ENCODE measurements at regions not wholly inside any gene's neighbourhood (a gene's known extent, or its start where the extent isn't known, plus 50 kb on each side); places are given as distances from the start of the nearest gene placed in this dataset.

DNA sequence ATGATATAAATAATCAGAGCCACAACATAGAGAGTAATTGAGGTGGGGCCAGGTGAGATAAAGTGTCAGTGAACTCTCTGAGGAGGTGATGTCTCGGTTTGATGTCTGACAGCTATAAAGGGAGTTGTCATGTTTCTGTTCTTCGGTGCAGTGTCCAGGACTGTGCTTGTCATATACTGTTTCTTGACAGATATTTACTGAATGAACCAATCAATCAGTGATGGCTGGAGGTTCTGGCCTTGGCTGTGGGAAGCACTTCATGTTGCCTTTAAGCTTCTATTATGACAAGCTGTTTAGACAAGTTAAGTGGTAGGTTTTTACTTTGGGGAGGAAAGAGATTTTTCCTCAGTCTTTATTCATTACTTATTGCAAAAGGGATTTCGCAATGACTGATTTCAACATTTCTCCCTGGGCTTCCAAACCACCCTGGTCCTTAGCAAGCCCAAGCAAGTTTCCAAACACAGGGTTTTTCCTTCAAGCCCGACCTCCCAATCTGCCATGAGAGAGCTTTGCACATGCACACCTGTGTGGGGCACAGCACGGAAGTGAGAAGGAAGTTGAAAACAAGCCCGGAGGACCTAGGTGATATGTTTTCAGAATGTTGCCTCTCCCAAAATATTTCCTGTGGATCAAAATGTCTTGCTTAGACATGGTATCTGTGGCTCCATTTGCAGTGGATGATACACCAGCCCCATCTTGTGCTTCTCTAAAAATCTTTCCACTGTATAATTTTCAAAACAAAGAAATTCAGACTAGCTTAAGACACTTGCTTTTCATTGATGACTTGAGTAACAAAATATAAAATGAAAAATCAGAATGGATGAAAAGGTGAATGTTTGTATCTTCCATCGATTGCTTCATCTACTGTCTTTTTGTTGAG, 567.3 kb upstream of the BTBD3 start:
- TF ChIP-seq ISL1 (CRISPR knock-in tag; IDR thresholded peaks at IDR 0.05) (no peak), ESRRG (CRISPR knock-in tag; IDR thresholded peaks at IDR 0.05) (no peak), ZNF70 (CRISPR knock-in tag; IDR thresholded peaks at IDR 0.05) (no peak), ZNF8 (CRISPR knock-in tag; IDR thresholded peaks at IDR 0.05) (no peak), BACH2 (CRISPR knock-in tag; IDR thresholded peaks at IDR 0.05; ENCODE audit: borderline replicate concordance) (no peak), OSR1 (CRISPR knock-in tag; IDR thresholded peaks at IDR 0.05) (no peak), GLIS3 (CRISPR knock-in tag; IDR thresholded peaks at IDR 0.05) (no peak), PPARA (CRISPR knock-in tag; IDR thresholded peaks at IDR 0.05; ENCODE audit: borderline replicate concordance) (no peak), TCF4 (CRISPR knock-in tag; IDR thresholded peaks at IDR 0.05; ENCODE audit: borderline replicate concordance) (no peak), ZFP3 (CRISPR knock-in tag; IDR thresholded peaks at IDR 0.05) (no peak), RARB (CRISPR knock-in tag; IDR thresholded peaks at IDR 0.05) (no peak)
- TF ChIP-seq, protein P1, sequence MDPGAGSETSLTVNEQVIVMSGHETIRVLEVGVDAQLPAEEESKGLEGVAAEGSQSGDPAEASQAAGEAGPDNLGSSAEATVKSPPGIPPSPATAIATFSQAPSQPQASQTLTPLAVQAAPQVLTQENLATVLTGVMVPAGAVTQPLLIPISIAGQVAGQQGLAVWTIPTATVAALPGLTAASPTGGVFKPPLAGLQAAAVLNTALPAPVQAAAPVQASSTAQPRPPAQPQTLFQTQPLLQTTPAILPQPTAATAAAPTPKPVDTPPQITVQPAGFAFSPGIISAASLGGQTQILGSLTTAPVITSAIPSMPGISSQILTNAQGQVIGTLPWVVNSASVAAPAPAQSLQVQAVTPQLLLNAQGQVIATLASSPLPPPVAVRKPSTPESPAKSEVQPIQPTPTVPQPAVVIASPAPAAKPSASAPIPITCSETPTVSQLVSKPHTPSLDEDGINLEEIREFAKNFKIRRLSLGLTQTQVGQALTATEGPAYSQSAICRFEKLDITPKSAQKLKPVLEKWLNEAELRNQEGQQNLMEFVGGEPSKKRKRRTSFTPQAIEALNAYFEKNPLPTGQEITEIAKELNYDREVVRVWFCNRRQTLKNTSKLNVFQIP (CRISPR knock-in tag; IDR thresholded peaks at IDR 0.05; ENCODE audit: borderline replicate concordance, low read depth) = no peak
- TF ChIP-seq, protein P2, sequence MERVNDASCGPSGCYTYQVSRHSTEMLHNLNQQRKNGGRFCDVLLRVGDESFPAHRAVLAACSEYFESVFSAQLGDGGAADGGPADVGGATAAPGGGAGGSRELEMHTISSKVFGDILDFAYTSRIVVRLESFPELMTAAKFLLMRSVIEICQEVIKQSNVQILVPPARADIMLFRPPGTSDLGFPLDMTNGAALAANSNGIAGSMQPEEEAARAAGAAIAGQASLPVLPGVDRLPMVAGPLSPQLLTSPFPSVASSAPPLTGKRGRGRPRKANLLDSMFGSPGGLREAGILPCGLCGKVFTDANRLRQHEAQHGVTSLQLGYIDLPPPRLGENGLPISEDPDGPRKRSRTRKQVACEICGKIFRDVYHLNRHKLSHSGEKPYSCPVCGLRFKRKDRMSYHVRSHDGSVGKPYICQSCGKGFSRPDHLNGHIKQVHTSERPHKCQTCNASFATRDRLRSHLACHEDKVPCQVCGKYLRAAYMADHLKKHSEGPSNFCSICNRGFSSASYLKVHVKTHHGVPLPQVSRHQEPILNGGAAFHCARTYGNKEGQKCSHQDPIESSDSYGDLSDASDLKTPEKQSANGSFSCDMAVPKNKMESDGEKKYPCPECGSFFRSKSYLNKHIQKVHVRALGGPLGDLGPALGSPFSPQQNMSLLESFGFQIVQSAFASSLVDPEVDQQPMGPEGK (CRISPR knock-in tag; IDR thresholded peaks at IDR 0.05; ENCODE audit: borderline replicate concordance) = no peak
- TF ChIP-seq, protein P3, sequence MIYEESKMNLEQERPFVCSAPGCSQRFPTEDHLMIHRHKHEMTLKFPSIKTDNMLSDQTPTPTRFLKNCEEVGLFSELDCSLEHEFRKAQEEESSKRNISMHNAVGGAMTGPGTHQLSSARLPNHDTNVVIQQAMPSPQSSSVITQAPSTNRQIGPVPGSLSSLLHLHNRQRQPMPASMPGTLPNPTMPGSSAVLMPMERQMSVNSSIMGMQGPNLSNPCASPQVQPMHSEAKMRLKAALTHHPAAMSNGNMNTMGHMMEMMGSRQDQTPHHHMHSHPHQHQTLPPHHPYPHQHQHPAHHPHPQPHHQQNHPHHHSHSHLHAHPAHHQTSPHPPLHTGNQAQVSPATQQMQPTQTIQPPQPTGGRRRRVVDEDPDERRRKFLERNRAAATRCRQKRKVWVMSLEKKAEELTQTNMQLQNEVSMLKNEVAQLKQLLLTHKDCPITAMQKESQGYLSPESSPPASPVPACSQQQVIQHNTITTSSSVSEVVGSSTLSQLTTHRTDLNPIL (CRISPR knock-in tag; IDR thresholded peaks at IDR 0.05; ENCODE audit: low read depth) = no peak
- TF ChIP-seq, protein P4, sequence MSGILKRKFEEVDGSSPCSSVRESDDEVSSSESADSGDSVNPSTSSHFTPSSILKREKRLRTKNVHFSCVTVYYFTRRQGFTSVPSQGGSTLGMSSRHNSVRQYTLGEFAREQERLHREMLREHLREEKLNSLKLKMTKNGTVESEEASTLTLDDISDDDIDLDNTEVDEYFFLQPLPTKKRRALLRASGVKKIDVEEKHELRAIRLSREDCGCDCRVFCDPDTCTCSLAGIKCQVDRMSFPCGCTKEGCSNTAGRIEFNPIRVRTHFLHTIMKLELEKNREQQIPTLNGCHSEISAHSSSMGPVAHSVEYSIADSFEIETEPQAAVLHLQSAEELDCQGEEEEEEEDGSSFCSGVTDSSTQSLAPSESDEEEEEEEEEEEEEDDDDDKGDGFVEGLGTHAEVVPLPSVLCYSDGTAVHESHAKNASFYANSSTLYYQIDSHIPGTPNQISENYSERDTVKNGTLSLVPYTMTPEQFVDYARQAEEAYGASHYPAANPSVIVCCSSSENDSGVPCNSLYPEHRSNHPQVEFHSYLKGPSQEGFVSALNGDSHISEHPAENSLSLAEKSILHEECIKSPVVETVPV (CRISPR knock-in tag; IDR thresholded peaks at IDR 0.05) = no peak
- no peak for ATAC-seq

DNA sequence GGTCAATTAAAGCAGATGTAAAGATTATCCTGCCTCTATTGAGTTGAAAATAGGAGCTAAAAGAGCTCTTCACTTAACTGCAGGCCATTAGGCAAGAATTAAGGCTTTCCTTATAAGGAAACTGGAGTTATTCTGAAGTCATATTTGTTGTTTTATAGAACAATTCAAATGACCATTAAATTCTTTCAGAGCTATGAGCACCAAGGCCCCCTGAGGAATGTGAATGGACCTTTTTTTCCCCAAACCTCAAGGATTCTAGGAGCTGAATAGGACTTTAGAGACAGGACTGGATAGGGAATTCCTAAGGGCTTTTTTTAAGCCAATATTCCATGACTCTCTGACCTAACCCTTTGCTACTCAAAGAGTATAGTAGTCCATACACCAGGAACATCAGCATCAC, 565.7 kb upstream of the BTBD3 start:
- no peak for ATAC-seq
- TF ChIP-seq OSR1 (CRISPR knock-in tag; IDR thresholded peaks at IDR 0.05) (no peak), SNAI2 (CRISPR knock-in tag; IDR thresholded peaks at IDR 0.05) (no peak), ZNF70 (CRISPR knock-in tag; IDR thresholded peaks at IDR 0.05) (no peak), ZFP3 (CRISPR knock-in tag; IDR thresholded peaks at IDR 0.05) (no peak), ZFP30 (CRISPR knock-in tag; IDR thresholded peaks at IDR 0.05) (no peak), ZNF8 (CRISPR knock-in tag; IDR thresholded peaks at IDR 0.05) (no peak), ISL1 (CRISPR knock-in tag; IDR thresholded peaks at IDR 0.05) (no peak), RARB (CRISPR knock-in tag; IDR thresholded peaks at IDR 0.05) (no peak), PPARA (CRISPR knock-in tag; IDR thresholded peaks at IDR 0.05; ENCODE audit: borderline replicate concordance) (no peak), GLIS3 (CRISPR knock-in tag; IDR thresholded peaks at IDR 0.05) (no peak), ESRRG (CRISPR knock-in tag; IDR thresholded peaks at IDR 0.05) (no peak), ZC3H10 (CRISPR knock-in tag; IDR thresholded peaks at IDR 0.05) (no peak), BACH2 (CRISPR knock-in tag; IDR thresholded peaks at IDR 0.05; ENCODE audit: borderline replicate concordance) (no peak), TCF4 (CRISPR knock-in tag; IDR thresholded peaks at IDR 0.05; ENCODE audit: borderline replicate concordance) (no peak)
- TF ChIP-seq, protein P4 (CRISPR knock-in tag; IDR thresholded peaks at IDR 0.05) = no peak
- TF ChIP-seq, protein P5, sequence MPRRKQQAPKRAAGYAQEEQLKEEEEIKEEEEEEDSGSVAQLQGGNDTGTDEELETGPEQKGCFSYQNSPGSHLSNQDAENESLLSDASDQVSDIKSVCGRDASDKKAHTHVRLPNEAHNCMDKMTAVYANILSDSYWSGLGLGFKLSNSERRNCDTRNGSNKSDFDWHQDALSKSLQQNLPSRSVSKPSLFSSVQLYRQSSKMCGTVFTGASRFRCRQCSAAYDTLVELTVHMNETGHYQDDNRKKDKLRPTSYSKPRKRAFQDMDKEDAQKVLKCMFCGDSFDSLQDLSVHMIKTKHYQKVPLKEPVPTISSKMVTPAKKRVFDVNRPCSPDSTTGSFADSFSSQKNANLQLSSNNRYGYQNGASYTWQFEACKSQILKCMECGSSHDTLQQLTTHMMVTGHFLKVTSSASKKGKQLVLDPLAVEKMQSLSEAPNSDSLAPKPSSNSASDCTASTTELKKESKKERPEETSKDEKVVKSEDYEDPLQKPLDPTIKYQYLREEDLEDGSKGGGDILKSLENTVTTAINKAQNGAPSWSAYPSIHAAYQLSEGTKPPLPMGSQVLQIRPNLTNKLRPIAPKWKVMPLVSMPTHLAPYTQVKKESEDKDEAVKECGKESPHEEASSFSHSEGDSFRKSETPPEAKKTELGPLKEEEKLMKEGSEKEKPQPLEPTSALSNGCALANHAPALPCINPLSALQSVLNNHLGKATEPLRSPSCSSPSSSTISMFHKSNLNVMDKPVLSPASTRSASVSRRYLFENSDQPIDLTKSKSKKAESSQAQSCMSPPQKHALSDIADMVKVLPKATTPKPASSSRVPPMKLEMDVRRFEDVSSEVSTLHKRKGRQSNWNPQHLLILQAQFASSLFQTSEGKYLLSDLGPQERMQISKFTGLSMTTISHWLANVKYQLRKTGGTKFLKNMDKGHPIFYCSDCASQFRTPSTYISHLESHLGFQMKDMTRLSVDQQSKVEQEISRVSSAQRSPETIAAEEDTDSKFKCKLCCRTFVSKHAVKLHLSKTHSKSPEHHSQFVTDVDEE (CRISPR knock-in tag; IDR thresholded peaks at IDR 0.05) = no peak
- TF ChIP-seq, protein P2 (CRISPR knock-in tag; IDR thresholded peaks at IDR 0.05; ENCODE audit: borderline replicate concordance) = no peak
- TF ChIP-seq, protein P3 (CRISPR knock-in tag; IDR thresholded peaks at IDR 0.05; ENCODE audit: low read depth) = no peak
